ENCODE measurements at regions not wholly inside any gene's neighbourhood (a gene's known extent, or its start where the extent isn't known, plus 50 kb on each side); places are given as distances from the start of the nearest gene placed in this dataset.
"Not testable (repeated sequence)": the region's sequence is repeated elsewhere in the genome, so short reads cannot be mapped to it uniquely, and the experiment has no call there.

DNA sequence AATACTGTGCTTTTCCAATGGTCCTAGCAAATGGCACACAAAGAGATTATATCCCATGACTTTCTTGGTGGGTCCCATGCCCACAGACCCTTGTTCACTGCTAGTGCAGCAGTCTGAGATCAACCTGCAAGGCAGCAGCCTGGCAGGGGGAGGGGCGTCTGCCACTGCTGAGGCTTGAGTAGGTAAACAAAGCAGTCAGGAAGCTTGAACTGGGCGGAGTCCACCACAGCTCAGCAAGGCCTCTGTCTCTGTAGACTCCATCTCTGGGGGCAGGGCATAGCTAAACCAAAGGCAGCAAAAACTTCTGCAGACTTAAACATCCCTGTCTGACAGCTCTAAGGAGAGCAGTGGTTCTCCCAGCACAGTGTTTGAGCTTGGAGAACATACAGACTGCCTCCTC, 82.9 kb downstream of the ZNF737 start:
- Histone ChIP-seq H3K4me1 (ENCODE audit: control insufficient read depth, insufficient read depth, low read length) (no peaks in the 10 kb centered on the region), H3K27me3 (replicated peaks; ENCODE audit: control insufficient read depth, insufficient read depth, low read length) (no peaks in the 10 kb centered on the region), H3K9me3 (ENCODE audit: control insufficient read depth, low read length) (peaks cover 14% of the 10 kb centered on the region), H3K36me3 (ENCODE audit: control insufficient read depth, insufficient read depth, low read length, severe bottlenecking) (no peaks in the 10 kb centered on the region), H3K4me3 (ENCODE audit: low read length) (no peak overlapping the region), H3K9ac (ENCODE audit: low read length) (no peak overlapping the region)
- no peak for DNase-seq (ENCODE audit: low read depth)

GRCh38 chr19:20481736-20482135, 83.8 kb downstream of the ZNF737 start:
- Histone ChIP-seq H3K27me3 (replicated peaks; ENCODE audit: control insufficient read depth, insufficient read depth, low read length) (no peaks in the 10 kb centered on the region), H3K9ac (ENCODE audit: low read length) (no peak overlapping the region), H3K9me3 (ENCODE audit: control insufficient read depth, low read length) (peaks cover 17% of the 10 kb centered on the region), H3K4me1 (ENCODE audit: control insufficient read depth, insufficient read depth, low read length) (no peaks in the 10 kb centered on the region), H3K4me3 (ENCODE audit: low read length) (no peak overlapping the region), H3K36me3 (ENCODE audit: control insufficient read depth, insufficient read depth, low read length, severe bottlenecking) (no peaks in the 10 kb centered on the region)
- no peak for DNase-seq (ENCODE audit: low read depth)

DNA sequence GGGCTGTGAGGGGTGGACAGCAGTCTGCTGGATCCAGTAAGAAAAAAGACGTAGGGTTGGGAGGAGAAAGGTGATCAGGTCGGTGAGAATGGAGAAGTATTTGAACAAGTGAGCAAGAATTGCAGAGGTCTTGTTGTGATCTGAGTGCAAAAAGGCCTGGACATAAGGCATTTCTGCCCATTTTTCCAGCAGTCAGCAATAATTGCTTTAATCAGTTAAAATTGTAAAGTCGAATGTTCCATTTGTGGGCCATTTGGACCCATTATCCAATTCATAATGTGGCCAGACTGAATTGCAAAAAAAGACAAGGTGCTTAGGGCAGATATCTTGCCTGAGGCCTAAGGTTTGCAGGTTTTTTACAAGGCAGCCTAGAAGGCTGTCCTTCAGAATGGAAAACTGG, 86.1 kb downstream of the ZNF737 start:
- Histone ChIP-seq H3K4me3 (ENCODE audit: low read length) (no peak overlapping the region), H3K27me3 (replicated peaks; ENCODE audit: control insufficient read depth, insufficient read depth, low read length) (no peaks in the 10 kb centered on the region), H3K36me3 (ENCODE audit: control insufficient read depth, insufficient read depth, low read length, severe bottlenecking) (no peaks in the 10 kb centered on the region), H3K9ac (ENCODE audit: low read length) (no peak overlapping the region), H3K4me1 (ENCODE audit: control insufficient read depth, insufficient read depth, low read length) (no peaks in the 10 kb centered on the region), H3K9me3 (ENCODE audit: control insufficient read depth, low read length) (peaks cover 25% of the 10 kb centered on the region)
- no peak for DNase-seq (ENCODE audit: low read depth)

GRCh38 chr19:20478936-20479335, 86.6 kb downstream of the ZNF737 start:
- H3K4me1 ChIP-seq (ENCODE audit: control insufficient read depth, insufficient read depth, low read length), result no peaks in the 10 kb centered on the region
- no peak overlapping the region for H3K9ac ChIP-seq (ENCODE audit: low read length)
- H3K4me3 ChIP-seq (ENCODE audit: low read length), result no peak overlapping the region
- no peaks in the 10 kb centered on the region for H3K36me3 ChIP-seq (ENCODE audit: control insufficient read depth, insufficient read depth, low read length, severe bottlenecking)
- peaks cover 28% of the 10 kb centered on the region for H3K9me3 ChIP-seq (ENCODE audit: control insufficient read depth, low read length)
- no peak for DNase-seq (ENCODE audit: low read depth)
- no peaks in the 10 kb centered on the region for H3K27me3 ChIP-seq (replicated peaks; ENCODE audit: control insufficient read depth, insufficient read depth, low read length)

DNA sequence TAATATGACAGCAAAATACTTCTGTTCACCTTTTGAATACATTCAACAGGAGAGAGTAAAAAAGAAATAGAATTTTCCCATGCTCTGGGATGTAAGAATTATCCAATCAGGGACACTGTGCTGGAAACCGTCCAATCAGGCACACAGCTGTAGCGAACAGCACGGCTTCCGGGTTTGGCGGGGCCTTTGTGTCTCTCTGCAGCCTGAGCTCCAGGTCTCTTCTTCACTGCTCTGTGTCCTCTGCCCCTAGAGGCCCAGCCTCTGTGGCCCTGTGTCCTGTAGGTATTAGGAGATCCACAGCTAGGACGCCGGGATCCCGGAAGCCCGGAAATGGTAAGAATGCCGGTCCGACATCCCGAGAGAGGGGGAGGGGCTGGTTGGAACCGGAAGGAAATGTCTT, 92.7 kb downstream of the ZNF737 start:
- DNase-seq (ENCODE audit: low read depth), result no peak
- H3K9ac ChIP-seq (ENCODE audit: low read length), result no peak overlapping the region
- peaks cover 31% of the 10 kb centered on the region for H3K9me3 ChIP-seq (ENCODE audit: control insufficient read depth, low read length)
- no peak overlapping the region for H3K4me3 ChIP-seq (ENCODE audit: low read length)
- no peaks in the 10 kb centered on the region for H3K4me1 ChIP-seq (ENCODE audit: control insufficient read depth, insufficient read depth, low read length)
- no peaks in the 10 kb centered on the region for H3K36me3 ChIP-seq (ENCODE audit: control insufficient read depth, insufficient read depth, low read length, severe bottlenecking)
- H3K27me3 ChIP-seq (replicated peaks; ENCODE audit: control insufficient read depth, insufficient read depth, low read length), result no peaks in the 10 kb centered on the region

DNA sequence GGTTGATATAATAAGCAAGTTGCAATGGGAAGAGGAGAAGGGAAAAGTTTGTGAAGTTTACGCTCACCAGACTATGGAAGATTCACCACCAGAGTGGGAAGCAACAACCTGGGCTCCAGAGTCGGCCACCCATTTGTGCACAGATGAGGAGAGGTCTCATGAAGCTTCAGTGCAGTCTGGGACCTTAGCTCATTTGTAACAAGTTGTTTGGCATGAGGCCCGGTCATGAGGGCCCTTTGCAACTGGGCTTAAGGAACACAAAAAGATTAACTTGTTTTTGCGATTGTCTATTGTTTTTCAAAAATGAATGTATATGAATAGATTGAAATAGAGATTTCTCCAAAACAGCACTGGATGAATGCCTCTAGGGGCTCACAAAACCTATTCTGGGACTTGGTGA, 94.2 kb downstream of the ZNF737 start:
- DNase-seq (ENCODE audit: low read depth), result no peak
- peaks cover 27% of the 10 kb centered on the region for H3K9me3 ChIP-seq (ENCODE audit: control insufficient read depth, low read length)

GRCh38 chr19:20470345-20471135, 95.0 kb downstream of the ZNF737 start:
- DNase-seq (ENCODE audit: low read depth), result no peak
- Histone ChIP-seq H3K27me3 (replicated peaks; ENCODE audit: control insufficient read depth, insufficient read depth, low read length) (no peaks in the 10 kb centered on the region), H3K9ac (ENCODE audit: low read length) (no peak overlapping the region), H3K4me3 (ENCODE audit: low read length) (no peak overlapping the region), H3K9me3 (ENCODE audit: control insufficient read depth, low read length) (peaks cover 23% of the 10 kb centered on the region), H3K4me1 (ENCODE audit: control insufficient read depth, insufficient read depth, low read length) (no peaks in the 10 kb centered on the region), H3K36me3 (ENCODE audit: control insufficient read depth, insufficient read depth, low read length, severe bottlenecking) (no peaks in the 10 kb centered on the region)

More for the DNA sequence above, 94.2 kb downstream of the ZNF737 start:
- Histone ChIP-seq H3K4me1 (ENCODE audit: control insufficient read depth, insufficient read depth, low read length) (no peaks in the 10 kb centered on the region), H3K36me3 (ENCODE audit: control insufficient read depth, insufficient read depth, low read length, severe bottlenecking) (no peaks in the 10 kb centered on the region), H3K4me3 (ENCODE audit: low read length) (no peak overlapping the region), H3K9ac (ENCODE audit: low read length) (no peak overlapping the region), H3K27me3 (replicated peaks; ENCODE audit: control insufficient read depth, insufficient read depth, low read length) (no peaks in the 10 kb centered on the region)

DNA sequence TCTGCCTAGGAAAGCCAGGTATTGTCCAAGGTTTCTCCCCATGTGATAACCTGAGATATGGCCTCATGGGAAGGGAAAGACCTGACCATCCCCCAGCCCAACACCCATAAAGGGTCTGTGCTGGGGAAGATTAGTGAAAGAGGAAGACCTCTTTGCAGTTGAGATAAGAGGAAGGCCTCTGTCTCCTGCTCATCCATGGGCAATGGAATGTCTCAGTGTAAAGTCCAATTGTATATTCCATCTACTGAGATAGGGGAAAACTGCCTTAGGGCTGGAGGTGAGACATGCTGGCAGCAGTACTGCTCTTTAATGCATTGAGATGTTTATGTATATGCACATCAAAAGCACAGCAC, 99.0 kb downstream of the ZNF737 start:
- not testable (repeated sequence) for H3K4me3 ChIP-seq (ENCODE audit: low read length); H3K36me3 ChIP-seq (ENCODE audit: control insufficient read depth, insufficient read depth, low read length, severe bottlenecking); H3K9ac ChIP-seq (ENCODE audit: low read length); DNase-seq (ENCODE audit: low read depth); H3K4me1 ChIP-seq (ENCODE audit: control insufficient read depth, insufficient read depth, low read length); H3K27me3 ChIP-seq (replicated peaks; ENCODE audit: control insufficient read depth, insufficient read depth, low read length)
- H3K9me3 ChIP-seq (ENCODE audit: control insufficient read depth, low read length), result peaks cover 15% of the 10 kb centered on the region

GRCh38 chr19:20465922-20466637, 99.5 kb downstream of the ZNF737 start:
- not testable (repeated sequence) for H3K27me3 ChIP-seq (replicated peaks; ENCODE audit: control insufficient read depth, insufficient read depth, low read length); H3K36me3 ChIP-seq (ENCODE audit: control insufficient read depth, insufficient read depth, low read length, severe bottlenecking); DNase-seq (ENCODE audit: low read depth); H3K4me3 ChIP-seq (ENCODE audit: low read length); H3K9ac ChIP-seq (ENCODE audit: low read length); H3K4me1 ChIP-seq (ENCODE audit: control insufficient read depth, insufficient read depth, low read length)
- H3K9me3 ChIP-seq (ENCODE audit: control insufficient read depth, low read length), result peaks cover 15% of the 10 kb centered on the region

DNA sequence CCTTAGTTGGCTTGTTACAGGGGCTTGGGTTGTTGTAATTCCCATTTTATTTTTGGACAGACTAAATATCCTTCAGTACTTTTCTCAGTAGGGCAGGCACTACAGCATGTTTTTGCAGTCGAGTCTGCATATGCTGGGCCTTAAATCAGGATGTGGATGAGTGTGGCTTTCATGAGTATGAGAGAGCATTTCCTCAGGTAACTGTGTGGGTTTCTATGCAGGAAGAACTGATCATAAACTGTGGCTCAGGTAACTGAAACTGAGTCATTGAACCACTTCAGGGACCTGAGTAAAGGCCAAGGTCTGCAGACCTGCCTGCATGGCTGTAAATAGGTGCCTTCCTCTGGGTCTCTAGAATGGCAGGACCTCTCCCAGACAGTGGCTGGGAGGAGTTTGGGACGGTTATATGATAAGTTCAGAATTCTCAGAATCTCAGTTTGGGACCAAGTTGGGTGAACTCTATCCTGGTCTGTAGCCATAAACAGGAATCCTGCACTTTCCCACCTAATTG, 112.1 kb downstream of the ZNF737 start:
- H3K4me1 ChIP-seq (ENCODE audit: control insufficient read depth, insufficient read depth, low read length), result no peaks in the 10 kb centered on the region
- DNase-seq (ENCODE audit: low read depth), result no peak
- no peaks in the 10 kb centered on the region for H3K36me3 ChIP-seq (ENCODE audit: control insufficient read depth, insufficient read depth, low read length, severe bottlenecking)
- H3K9me3 ChIP-seq (ENCODE audit: control insufficient read depth, low read length), result peaks cover 14% of the 10 kb centered on the region
- no peaks in the 10 kb centered on the region for H3K27me3 ChIP-seq (replicated peaks; ENCODE audit: control insufficient read depth, insufficient read depth, low read length)
- H3K4me3 ChIP-seq (ENCODE audit: low read length), result no peak overlapping the region
- H3K9ac ChIP-seq (ENCODE audit: low read length), result no peak overlapping the region

GRCh38 chr19:20444202-20444885, 121.2 kb downstream of the ZNF737 start:
- no peaks in the 10 kb centered on the region for H3K4me1 ChIP-seq (ENCODE audit: control insufficient read depth, insufficient read depth, low read length)
- H3K4me3 ChIP-seq (ENCODE audit: low read length), result no peak overlapping the region
- no peaks in the 10 kb centered on the region for H3K27me3 ChIP-seq (replicated peaks; ENCODE audit: control insufficient read depth, insufficient read depth, low read length)
- H3K9me3 ChIP-seq (ENCODE audit: control insufficient read depth, low read length), result peaks cover 27% of the 10 kb centered on the region
- H3K9ac ChIP-seq (ENCODE audit: low read length), result no peak overlapping the region
- no peaks in the 10 kb centered on the region for H3K36me3 ChIP-seq (ENCODE audit: control insufficient read depth, insufficient read depth, low read length, severe bottlenecking)
- no peak for DNase-seq (ENCODE audit: low read depth)

Measured in adipocyte (in vitro differentiated cells).